HG02852 (cell line): ENCODE measurements at regions not wholly inside any gene's neighbourhood (a gene's known extent, or its start where the extent isn't known, plus 50 kb on each side); places are given as distances from the start of the nearest gene placed in this dataset.

Experiments
- ATAC-seq: cut with Tn5 transposase; IDR thresholded peaks from one replicate; pipeline ENCODE4 v1.9.1; 2021; ENCODE audit warnings: mild to moderate bottlenecking, moderate library complexity; ENCODE audit not compliant: unreplicated experiment

GRCh38 chr2:118171546-118171945, 83.3 kb downstream of the INSIG2 start:
- ATAC-seq, result no peak

- ATAC-seq, result no peak
Observed at GRCh38 chr2:118169359-118170005, 81.2 kb downstream of the INSIG2 start.

- ATAC-seq, result no peak
Observed at GRCh38 chr2:118168615-118169014, 80.3 kb downstream of the INSIG2 start.

GRCh38 chr2:118167026-118167425, 78.8 kb downstream of the INSIG2 start:
- ATAC-seq, result no peak

- no peak for ATAC-seq
Observed at GRCh38 chr2:118166242-118166641, 78.0 kb downstream of the INSIG2 start.

- ATAC-seq, result no peak
Observed at GRCh38 chr2:118165595-118165994, 77.3 kb downstream of the INSIG2 start.
